Esophagus (tissue), 2 donors: ENCODE measurements at regions not wholly inside any gene's neighbourhood (a gene's known extent, or its start where the extent isn't known, plus 50 kb on each side); places are given as distances from the start of the nearest gene placed in this dataset.
"Not testable (repeated sequence)": the region's sequence is repeated elsewhere in the genome, so short reads cannot be mapped to it uniquely, and the experiment has no call there.

Source experiments
- H3K27ac ChIP-seq, 2 donors: one replicate each; pipeline ENCODE4 v1.5.1; 2013; ENCODE audit warnings: low read depth in 2 of 2, mild to moderate bottlenecking in 2 of 2, inconsistent platforms in 1 of 2, low read length in 1 of 2, moderate library complexity in 1 of 2
- H3K27me3 ChIP-seq, 2 donors: one replicate each; pipeline ENCODE4 v1.6.1; 2013; ENCODE audit warnings: low read length in 2 of 2, control low read depth in 1 of 2, mild to moderate bottlenecking in 1 of 2; ENCODE audit not compliant: insufficient read depth in 2 of 2, control insufficient read depth in 1 of 2
- H3K36me3 ChIP-seq, 2 donors: one replicate each; pipeline ENCODE4 v1.6.1; 2013; ENCODE audit warnings: low read length in 1 of 2; ENCODE audit not compliant: control insufficient read depth in 2 of 2, insufficient read depth in 2 of 2
- H3K4me1 ChIP-seq, 2 donors: one replicate each; pipeline ENCODE4 v1.6.1; 2013; ENCODE audit warnings: low read length in 1 of 2; ENCODE audit not compliant: control insufficient read depth in 2 of 2, insufficient read depth in 2 of 2
- H3K4me3 ChIP-seq, 2 donors: one replicate each; pipeline ENCODE4 v1.5.1; 2013; ENCODE audit warnings: low read length in 2 of 2, mild to moderate bottlenecking in 2 of 2, low read depth in 1 of 2, moderate library complexity in 1 of 2
- H3K9me3 ChIP-seq, 2 donors: one replicate each; pipeline ENCODE4 v1.6.1; 2013; ENCODE audit warnings: mild to moderate bottlenecking in 2 of 2, low read depth in 1 of 2, low read length in 1 of 2, moderate library complexity in 1 of 2; ENCODE audit not compliant: control insufficient read depth in 2 of 2, insufficient read depth in 1 of 2
- WGBS, 2 donors: extraction: QIAGEN DNeasy Blood & Tissue Kit; methylation state at CpG; one replicate each; pipeline ENCODE4 v1.1.7; 2013; 5-methylcytosine and 5-hydroxymethylcytosine counted together
- donor health status: healthy with polysubstance abuse.
- donor health status: Bipolar disorder and iron deficiency.

- WGBS, 2 donors: 71 to 85% methylated on average over 5 of the region's 5 CpGs
- no peaks in the 10 kb centered on the region for H3K9me3 ChIP-seq
Measured at GRCh38 chr14:83162361-83162929, 1628.8 kb upstream of the SEL1L start.

GRCh38 chr14:83163016-83163415, 1629.4 kb upstream of the SEL1L start:
- Histone ChIP-seq H3K9me3 (no peaks in the 10 kb centered on the region), H3K27ac (no peak overlapping the region), H3K4me3 (no peak overlapping the region), H3K4me1 (no peaks in the 10 kb centered on the region), H3K27me3 (no peaks in the 10 kb centered on the region), H3K36me3 (no peaks in the 10 kb centered on the region)
- 50 to 71% methylated on average over 4 of the region's 4 CpGs for whole genome bisulfite sequencing, 2 donors

More at GRCh38 chr14:83162361-83162929, 1628.8 kb upstream of the SEL1L start:
- no peaks in the 10 kb centered on the region for H3K36me3 ChIP-seq
- H3K4me1 ChIP-seq: no peaks in the 10 kb centered on the region
- H3K27ac ChIP-seq: no peak overlapping the region
- H3K27me3 ChIP-seq: no peaks in the 10 kb centered on the region
- H3K4me3 ChIP-seq: no peak overlapping the region

GRCh38 chr14:83164016-83164415, 1630.4 kb upstream of the SEL1L start:
- Histone ChIP-seq H3K9me3 (no peaks in the 10 kb centered on the region), H3K27ac (no peak overlapping the region), H3K36me3 (no peaks in the 10 kb centered on the region), H3K4me3 (no peak overlapping the region), H3K27me3 (no peaks in the 10 kb centered on the region), H3K4me1 (no peaks in the 10 kb centered on the region)
- WGBS, 2 donors: 59 to 70% methylated on average over 6 of the region's 6 CpGs

GRCh38 chr14:83164591-83164990, 1630.9 kb upstream of the SEL1L start:
- WGBS, 2 donors: 43 to 54% methylated on average over 1 of the region's 1 CpG

GRCh38 chr14:83170165-83170564, 1636.5 kb upstream of the SEL1L start:
- Histone ChIP-seq H3K36me3 (no peaks in the 10 kb centered on the region), H3K9me3 (no peaks in the 10 kb centered on the region), H3K4me3 (no peak overlapping the region), H3K4me1 (no peaks in the 10 kb centered on the region), H3K27me3 (no peaks in the 10 kb centered on the region), H3K27ac (no peak overlapping the region)
- WGBS, 2 donors: 70 to 71% methylated on average over 3 of the region's 3 CpGs

More at GRCh38 chr14:83164591-83164990, 1630.9 kb upstream of the SEL1L start:
- Histone ChIP-seq H3K36me3 (no peaks in the 10 kb centered on the region), H3K4me1 (no peaks in the 10 kb centered on the region), H3K27me3 (no peaks in the 10 kb centered on the region), H3K4me3 (no peak overlapping the region), H3K9me3 (no peaks in the 10 kb centered on the region), H3K27ac (no peak overlapping the region)

DNA sequence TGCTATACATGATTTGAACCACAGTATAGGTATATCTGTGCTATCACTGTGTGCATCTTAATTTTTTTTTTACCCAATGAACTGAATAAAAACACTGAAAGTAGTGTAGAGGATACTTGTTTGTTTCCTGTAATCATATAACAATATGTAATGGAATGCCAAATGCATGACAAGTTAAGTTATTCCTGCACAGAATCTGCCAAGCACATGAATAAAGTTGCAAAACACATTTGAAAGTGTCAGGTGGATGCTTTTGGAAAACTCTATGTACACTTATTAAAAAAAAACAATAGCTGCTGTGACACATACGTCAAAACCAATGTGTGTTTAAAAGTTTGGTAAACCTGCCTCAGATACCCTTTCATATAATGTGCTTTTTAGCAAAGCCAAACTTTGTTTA, 1638.1 kb upstream of the SEL1L start:
- Histone ChIP-seq H3K4me3 (no peak overlapping the region), H3K4me1 (no peaks in the 10 kb centered on the region), H3K27me3 (no peaks in the 10 kb centered on the region), H3K9me3 (no peaks in the 10 kb centered on the region), H3K36me3 (no peaks in the 10 kb centered on the region), H3K27ac (no peak overlapping the region)
- WGBS, 2 donors: 78 to 86% methylated on average over 1 of the region's 1 CpG

DNA sequence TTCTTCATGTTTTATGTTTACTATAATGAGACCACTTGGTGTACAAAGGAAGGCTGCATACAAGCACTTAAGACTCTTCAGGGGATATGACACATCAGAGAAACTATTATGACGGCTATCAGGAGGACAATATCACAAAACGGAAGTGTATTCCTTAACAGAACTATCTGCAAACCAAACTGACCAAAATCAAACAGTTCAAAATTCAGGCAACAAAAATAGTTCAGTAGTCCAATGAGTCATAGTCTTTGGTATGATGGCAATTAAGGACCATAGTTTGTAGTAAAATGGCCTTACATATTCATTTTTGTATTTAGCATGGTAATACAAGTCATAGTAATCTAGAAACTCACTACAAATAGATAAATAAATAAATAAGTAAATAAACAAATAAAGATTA, 1638.7 kb upstream of the SEL1L start:
- no peak overlapping the region for H3K27ac ChIP-seq
- WGBS, 2 donors: 83 to 95% methylated on average over 2 of the region's 2 CpGs
- H3K27me3 ChIP-seq: no peaks in the 10 kb centered on the region
- H3K36me3 ChIP-seq: no peaks in the 10 kb centered on the region
- H3K4me1 ChIP-seq: no peaks in the 10 kb centered on the region
- H3K4me3 ChIP-seq: no peak overlapping the region
- no peaks in the 10 kb centered on the region for H3K9me3 ChIP-seq

DNA sequence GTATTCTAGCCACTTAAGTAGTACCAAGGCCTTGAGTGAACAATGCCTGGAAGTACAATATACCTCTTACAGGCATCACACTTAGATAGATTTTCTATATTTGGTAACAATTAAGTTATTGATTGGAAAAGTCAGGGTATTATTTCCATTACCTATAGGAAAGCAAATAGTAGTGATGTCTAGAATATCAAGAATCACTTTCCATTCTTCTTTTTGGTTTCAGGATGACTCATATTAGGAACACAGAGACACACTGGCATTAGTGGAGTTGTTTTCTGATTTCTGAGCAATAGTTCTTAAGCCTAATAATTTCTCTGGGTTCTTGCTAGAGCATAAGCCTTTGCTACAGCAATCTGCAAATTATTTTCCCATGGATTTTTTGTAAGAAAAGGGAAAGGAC, 1640.0 kb upstream of the SEL1L start:
- Histone ChIP-seq H3K36me3 (no peaks in the 10 kb centered on the region), H3K27ac (no peak overlapping the region), H3K4me1 (no peaks in the 10 kb centered on the region), H3K27me3 (no peaks in the 10 kb centered on the region), H3K4me3 (no peak overlapping the region), H3K9me3 (no peaks in the 10 kb centered on the region)

GRCh38 chr14:83184531-83184930, 1650.9 kb upstream of the SEL1L start:
- Histone ChIP-seq H3K9me3 (no peaks in the 10 kb centered on the region), H3K27me3 (no peaks in the 10 kb centered on the region), H3K4me1 (no peaks in the 10 kb centered on the region), H3K27ac (no peak overlapping the region), H3K36me3 (no peaks in the 10 kb centered on the region), H3K4me3 (no peak overlapping the region)
- 44 to 68% methylated on average over 5 of the region's 5 CpGs for WGBS, 2 donors

- H3K36me3 ChIP-seq, H3K4me3 ChIP-seq, H3K4me1 ChIP-seq, H3K9me3 ChIP-seq, H3K27me3 ChIP-seq, H3K27ac ChIP-seq: not testable (repeated sequence)
Measured at GRCh38 chr14:83188311-83188710, 1654.7 kb upstream of the SEL1L start.
